ENCODE measurements at regions not wholly inside any gene's neighbourhood (a gene's known extent, or its start where the extent isn't known, plus 50 kb on each side); places are given as distances from the start of the nearest gene placed in this dataset.

DNA sequence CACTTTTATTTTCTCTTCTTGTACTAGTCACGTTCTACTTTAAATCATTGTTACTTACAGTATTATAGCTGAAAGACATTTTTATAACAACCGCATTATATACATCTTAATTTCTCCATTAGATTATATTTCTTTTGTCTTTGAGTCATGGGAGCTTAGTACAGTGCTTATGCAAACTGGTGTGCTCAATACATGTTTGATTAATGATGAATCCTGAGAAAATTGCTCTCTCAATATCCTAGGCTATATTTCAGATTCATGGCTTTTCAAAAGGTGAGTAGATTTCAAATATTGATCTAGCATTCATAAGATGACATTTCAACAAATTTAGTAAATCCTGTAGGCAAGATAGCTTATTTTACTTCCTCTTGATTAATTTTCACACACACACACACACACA, 102.2 kb upstream of the FST start:
- H3K27me3 Mint-ChIP-seq, result peaks cover 3% of the 10 kb centered on the region
- TF ChIP-seq EZH2 (IDR thresholded peaks at IDR 0.05; ENCODE audit: borderline replicate concordance, insufficient read depth, low read depth, low read length, poor library complexity, severe bottlenecking), result no peak
- TF ChIP-seq, protein P1, sequence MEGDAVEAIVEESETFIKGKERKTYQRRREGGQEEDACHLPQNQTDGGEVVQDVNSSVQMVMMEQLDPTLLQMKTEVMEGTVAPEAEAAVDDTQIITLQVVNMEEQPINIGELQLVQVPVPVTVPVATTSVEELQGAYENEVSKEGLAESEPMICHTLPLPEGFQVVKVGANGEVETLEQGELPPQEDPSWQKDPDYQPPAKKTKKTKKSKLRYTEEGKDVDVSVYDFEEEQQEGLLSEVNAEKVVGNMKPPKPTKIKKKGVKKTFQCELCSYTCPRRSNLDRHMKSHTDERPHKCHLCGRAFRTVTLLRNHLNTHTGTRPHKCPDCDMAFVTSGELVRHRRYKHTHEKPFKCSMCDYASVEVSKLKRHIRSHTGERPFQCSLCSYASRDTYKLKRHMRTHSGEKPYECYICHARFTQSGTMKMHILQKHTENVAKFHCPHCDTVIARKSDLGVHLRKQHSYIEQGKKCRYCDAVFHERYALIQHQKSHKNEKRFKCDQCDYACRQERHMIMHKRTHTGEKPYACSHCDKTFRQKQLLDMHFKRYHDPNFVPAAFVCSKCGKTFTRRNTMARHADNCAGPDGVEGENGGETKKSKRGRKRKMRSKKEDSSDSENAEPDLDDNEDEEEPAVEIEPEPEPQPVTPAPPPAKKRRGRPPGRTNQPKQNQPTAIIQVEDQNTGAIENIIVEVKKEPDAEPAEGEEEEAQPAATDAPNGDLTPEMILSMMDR (IDR thresholded peaks at IDR 0.05), result no peak
- Histone ChIP-seq H3K36me3 (replicated peaks in 1 of 2; ENCODE audit: control extremely low read depth in 1 of 2, control insufficient read depth in 1 of 2, extremely low read depth in 1 of 2, insufficient read depth in 2 of 2, low read length in 1 of 2) (no peaks in the 10 kb centered on the region), H3K4me1 (ENCODE audit: control insufficient read depth in 2 of 2, insufficient read depth in 2 of 2, low read length in 2 of 2) (no peaks in the 10 kb centered on the region), H2AFZ (ENCODE audit: insufficient read depth, low read depth, low read length, poor library complexity, severe bottlenecking) (no peak overlapping the region), H3K9me3 (ENCODE audit: control extremely low read depth in 1 of 3, control insufficient read depth in 2 of 3, insufficient read depth in 1 of 3, low read length in 2 of 3) (no peaks in the 10 kb centered on the region), H4K20me1 (ENCODE audit: control insufficient read depth, insufficient read depth, low read length, poor library complexity, severe bottlenecking) (no peaks in the 10 kb centered on the region), H3K79me2 (ENCODE audit: control insufficient read depth, insufficient read depth, low read length) (no peaks in the 10 kb centered on the region), H3K4me2 (replicated peaks; ENCODE audit: low read depth, low read length, poor library complexity, severe bottlenecking) (no peak overlapping the region), H3K27me3 (replicated peaks in 1 of 4; ENCODE audit: control extremely low read depth in 1 of 4, control insufficient read depth in 3 of 4, insufficient read depth in 4 of 4, low read length in 3 of 4) (no peaks in the 10 kb centered on the region), H3K4me3 (ENCODE audit: control extremely low read depth in 1 of 5, extremely low read depth in 1 of 5, insufficient read depth in 1 of 5, low read depth in 2 of 5, low read length in 4 of 5) (no peak overlapping the region), H3K27ac (ENCODE audit: low read length in 2 of 2) (no peak overlapping the region), H3K9ac (ENCODE audit: low read length) (no peak overlapping the region)
- no CpG with 5 or more reads among the region's 2 CpGs for WGBS (ENCODE audit: insufficient coverage)
- no peak for DNase-seq
- H3K27ac Mint-ChIP-seq, result no peak overlapping the region
- no peaks in the 10 kb centered on the region for H3K4me1 Mint-ChIP-seq
- CTCF ChIA-PET, result no interaction called here
- intact Hi-C loops (cut with micrococcal nuclease), result no loop called here
- H3K9me3 Mint-ChIP-seq (ENCODE audit: insufficient read depth), result peaks cover 2% of the 10 kb centered on the region
- POLR2A ChIA-PET, result no interaction called here
- no peak for ATAC-seq (ENCODE audit: low read depth)
- no peak overlapping the region for H3K4me3 Mint-ChIP-seq

DNA sequence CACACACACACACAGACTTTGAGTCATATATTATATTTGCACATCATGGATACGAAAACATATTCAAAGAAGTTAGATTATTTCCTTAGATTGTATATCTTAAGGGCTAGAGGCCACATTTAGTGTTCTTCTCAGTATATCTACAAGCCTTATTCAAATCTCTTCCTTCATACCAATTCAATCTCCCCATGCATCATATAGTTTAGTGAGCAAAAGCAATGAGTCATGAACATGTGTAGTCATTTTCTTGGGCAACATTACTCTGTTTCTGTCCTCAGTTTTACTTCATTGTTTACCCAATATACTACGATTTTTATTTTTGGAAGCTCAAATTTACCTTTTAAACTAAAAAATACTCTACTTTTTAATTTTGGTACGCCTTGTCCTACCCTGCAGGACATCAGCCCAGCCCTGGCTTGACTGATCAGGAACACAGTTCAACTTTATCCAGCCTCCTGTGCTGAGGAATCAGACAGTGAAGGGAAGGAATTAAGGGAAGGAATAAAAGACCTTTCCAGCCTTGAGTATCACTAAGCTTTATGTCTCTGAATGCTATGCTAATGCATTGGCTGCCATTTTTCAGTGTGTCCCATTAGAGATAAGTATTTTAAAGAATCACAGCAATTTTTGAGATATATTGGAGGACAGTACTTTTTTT, 101.7 kb upstream of the FST start:
- TF ChIP-seq, protein P1 (IDR thresholded peaks at IDR 0.05), result no peak
- TF ChIP-seq EZH2 (IDR thresholded peaks at IDR 0.05; ENCODE audit: borderline replicate concordance, insufficient read depth, low read depth, low read length, poor library complexity, severe bottlenecking), result no peak
- 100% methylated on average over 1 of the region's 3 CpGs for WGBS (ENCODE audit: insufficient coverage)
- Mint-ChIP-seq H3K4me3 (no peak overlapping the region), H3K27me3 (peaks cover 3% of the 10 kb centered on the region), H3K9me3 (ENCODE audit: insufficient read depth) (peaks cover under 1% of the 10 kb centered on the region), H3K4me1 (no peaks in the 10 kb centered on the region), H3K27ac (no peak overlapping the region)
- no peak for ATAC-seq (ENCODE audit: low read depth)
- H2AFZ ChIP-seq (ENCODE audit: insufficient read depth, low read depth, low read length, poor library complexity, severe bottlenecking), result no peak overlapping the region
- no peaks in the 10 kb centered on the region for H3K4me1 ChIP-seq (ENCODE audit: control insufficient read depth in 2 of 2, insufficient read depth in 2 of 2, low read length in 2 of 2)
- DNase-seq, result no peak
- intact Hi-C loops (cut with micrococcal nuclease), result no loop called here
- no peaks in the 10 kb centered on the region for H3K27me3 ChIP-seq (replicated peaks in 1 of 4; ENCODE audit: control extremely low read depth in 1 of 4, control insufficient read depth in 3 of 4, insufficient read depth in 4 of 4, low read length in 3 of 4)
- no peak overlapping the region for H3K4me3 ChIP-seq (ENCODE audit: control extremely low read depth in 1 of 5, extremely low read depth in 1 of 5, insufficient read depth in 1 of 5, low read depth in 2 of 5, low read length in 4 of 5)
- no peaks in the 10 kb centered on the region for H3K9me3 ChIP-seq (ENCODE audit: control extremely low read depth in 1 of 3, control insufficient read depth in 2 of 3, insufficient read depth in 1 of 3, low read length in 2 of 3)
- no peaks in the 10 kb centered on the region for H4K20me1 ChIP-seq (ENCODE audit: control insufficient read depth, insufficient read depth, low read length, poor library complexity, severe bottlenecking)
- no peak overlapping the region for H3K9ac ChIP-seq (ENCODE audit: low read length)
- ChIA-PET CTCF (no interaction called here), POLR2A (no interaction called here)
- no peaks in the 10 kb centered on the region for H3K36me3 ChIP-seq (replicated peaks in 1 of 2; ENCODE audit: control extremely low read depth in 1 of 2, control insufficient read depth in 1 of 2, extremely low read depth in 1 of 2, insufficient read depth in 2 of 2, low read length in 1 of 2)
- H3K79me2 ChIP-seq (ENCODE audit: control insufficient read depth, insufficient read depth, low read length), result no peaks in the 10 kb centered on the region
- no peak overlapping the region for H3K4me2 ChIP-seq (replicated peaks; ENCODE audit: low read depth, low read length, poor library complexity, severe bottlenecking)
- H3K27ac ChIP-seq (ENCODE audit: low read length in 2 of 2), result no peak overlapping the region

Data from B cell (primary cell).